ENCODE measurements at regions not wholly inside any gene's neighbourhood (a gene's known extent, or its start where the extent isn't known, plus 50 kb on each side); places are given as distances from the start of the nearest gene placed in this dataset.

DNA sequence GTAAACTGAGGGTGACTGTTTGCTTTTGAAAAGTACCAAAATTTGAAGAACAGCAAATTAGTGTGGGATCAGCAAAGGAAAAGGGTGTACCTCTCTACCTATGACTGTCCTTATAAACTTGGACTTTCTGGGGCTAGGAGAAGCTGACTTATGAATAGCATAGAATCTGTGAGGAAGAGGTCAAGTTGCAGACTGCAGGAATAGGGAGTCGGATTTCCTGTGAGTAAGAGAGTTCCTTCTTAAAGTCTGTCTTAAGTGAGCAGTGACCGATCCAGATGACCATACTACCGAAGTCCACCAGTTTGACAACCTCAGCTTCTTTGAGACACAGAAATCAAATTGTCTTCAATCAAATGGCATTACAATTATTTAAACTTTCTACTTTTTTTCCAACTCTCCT is 708.7 kb downstream of the UTRN start:
- no peak overlapping the region for H3K9ac ChIP-seq (ENCODE audit: low read length)
- H3K27me3 ChIP-seq (ENCODE audit: control insufficient read depth, insufficient read depth, low read length), result no peaks in the 10 kb centered on the region
- no peaks in the 10 kb centered on the region for H3K9me3 ChIP-seq (ENCODE audit: control insufficient read depth, low read length)
- no peaks in the 10 kb centered on the region for H3K36me3 ChIP-seq (ENCODE audit: control insufficient read depth, insufficient read depth, low read length)
- no peaks in the 10 kb centered on the region for H3K4me1 ChIP-seq (ENCODE audit: control insufficient read depth, insufficient read depth, low read length)
- H3K4me3 ChIP-seq (ENCODE audit: low read length), result no peak overlapping the region

DNA sequence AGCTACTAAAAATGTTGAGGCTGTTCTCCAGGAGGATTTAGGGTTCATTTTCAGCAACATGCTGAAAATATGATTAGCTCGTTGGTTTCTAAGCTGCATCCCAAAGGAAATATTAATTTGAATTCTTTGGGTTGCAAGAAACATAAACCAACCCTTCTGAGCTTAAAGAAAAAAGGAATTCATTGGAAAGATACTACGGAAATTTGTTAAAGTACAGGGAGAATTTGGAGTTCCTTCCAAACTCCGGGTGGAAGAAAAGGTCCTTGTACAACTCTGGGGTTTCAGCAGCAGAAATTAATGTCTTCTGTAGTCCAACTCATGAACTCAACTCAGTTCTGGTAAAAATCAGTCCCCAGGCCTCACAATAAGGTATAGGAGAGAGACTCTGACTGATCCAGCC is 712.9 kb downstream of the UTRN start:
- Histone ChIP-seq H3K4me3 (ENCODE audit: low read length) (no peak overlapping the region), H3K9me3 (ENCODE audit: control insufficient read depth, low read length) (no peaks in the 10 kb centered on the region), H3K27me3 (ENCODE audit: control insufficient read depth, insufficient read depth, low read length) (no peaks in the 10 kb centered on the region), H3K9ac (ENCODE audit: low read length) (no peak overlapping the region), H3K36me3 (ENCODE audit: control insufficient read depth, insufficient read depth, low read length) (no peaks in the 10 kb centered on the region), H3K4me1 (ENCODE audit: control insufficient read depth, insufficient read depth, low read length) (no peaks in the 10 kb centered on the region)

DNA sequence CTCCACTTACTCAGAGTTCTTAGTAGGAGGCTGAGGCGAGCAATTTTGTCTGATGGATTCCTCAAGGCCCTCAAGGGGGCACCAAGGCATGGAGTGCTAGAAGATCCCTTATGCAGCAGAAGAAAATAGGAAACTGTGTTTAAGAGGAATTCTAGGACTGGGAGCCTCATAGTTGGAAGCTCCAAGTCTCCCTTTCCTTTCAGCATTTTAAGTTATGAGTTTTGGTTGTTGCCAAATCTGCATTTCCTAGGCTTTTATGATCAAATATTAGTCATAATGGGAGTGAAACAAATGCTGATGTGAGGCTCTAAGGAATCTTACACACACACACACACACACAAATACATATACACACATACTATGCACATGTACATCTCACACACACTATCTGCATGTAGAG is 714.0 kb downstream of the UTRN start:
- Histone ChIP-seq H3K36me3 (ENCODE audit: control insufficient read depth, insufficient read depth, low read length) (no peaks in the 10 kb centered on the region), H3K9ac (ENCODE audit: low read length) (no peak overlapping the region), H3K27me3 (ENCODE audit: control insufficient read depth, insufficient read depth, low read length) (no peaks in the 10 kb centered on the region), H3K9me3 (ENCODE audit: control insufficient read depth, low read length) (no peaks in the 10 kb centered on the region), H3K4me3 (ENCODE audit: low read length) (no peak overlapping the region), H3K4me1 (ENCODE audit: control insufficient read depth, insufficient read depth, low read length) (no peaks in the 10 kb centered on the region)

DNA sequence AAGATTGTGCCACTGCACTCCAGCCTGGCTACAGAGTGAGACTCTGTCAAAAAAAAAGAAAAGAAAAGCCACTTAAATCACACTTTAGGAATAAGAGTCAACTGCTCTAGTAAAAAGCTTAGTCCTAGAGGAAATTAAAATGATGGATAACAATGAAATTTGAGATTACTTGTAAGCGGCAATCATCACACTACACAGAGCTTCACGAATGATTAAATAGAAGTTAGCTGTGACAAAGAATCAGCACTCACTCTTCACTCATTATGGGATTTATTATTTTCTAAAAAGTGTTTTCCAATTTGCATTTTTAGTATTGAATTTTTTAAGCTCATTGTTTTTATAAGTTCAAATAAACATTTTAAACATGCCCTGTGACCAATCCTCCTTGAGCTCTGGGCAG is 718.0 kb downstream of the UTRN start:
- H3K4me3 ChIP-seq (ENCODE audit: low read length), result no peak overlapping the region
- peaks cover 5% of the 10 kb centered on the region for H3K27me3 ChIP-seq (ENCODE audit: control insufficient read depth, insufficient read depth, low read length)
- H3K9ac ChIP-seq (ENCODE audit: low read length), result no peak overlapping the region
- no peaks in the 10 kb centered on the region for H3K36me3 ChIP-seq (ENCODE audit: control insufficient read depth, insufficient read depth, low read length)
- no peaks in the 10 kb centered on the region for H3K9me3 ChIP-seq (ENCODE audit: control insufficient read depth, low read length)
- no peaks in the 10 kb centered on the region for H3K4me1 ChIP-seq (ENCODE audit: control insufficient read depth, insufficient read depth, low read length)

DNA sequence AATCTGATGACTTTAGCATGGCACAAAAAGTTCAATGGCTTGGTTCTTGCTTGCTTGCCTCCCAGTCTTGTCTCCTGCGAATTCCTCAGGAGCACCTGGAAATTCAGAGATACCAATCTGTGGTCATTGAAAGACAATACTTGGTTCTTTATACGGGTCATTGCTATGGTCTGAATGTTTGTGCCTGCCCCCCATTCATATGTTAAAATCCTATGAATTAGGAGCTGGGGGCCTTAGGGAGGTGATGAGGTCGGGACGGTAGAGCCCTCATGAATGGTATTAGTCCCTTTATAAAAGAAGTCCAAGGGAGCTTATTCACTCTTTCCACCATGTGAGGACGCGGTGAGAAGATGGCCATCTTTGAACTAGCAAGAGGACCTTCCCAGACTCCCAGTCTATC is 721.8 kb downstream of the UTRN start:
- Histone ChIP-seq H3K9me3 (ENCODE audit: control insufficient read depth, low read length) (no peaks in the 10 kb centered on the region), H3K4me1 (ENCODE audit: control insufficient read depth, insufficient read depth, low read length) (no peaks in the 10 kb centered on the region), H3K4me3 (ENCODE audit: low read length) (no peak overlapping the region), H3K27me3 (ENCODE audit: control insufficient read depth, insufficient read depth, low read length) (peaks cover 5% of the 10 kb centered on the region), H3K9ac (ENCODE audit: low read length) (no peak overlapping the region), H3K36me3 (ENCODE audit: control insufficient read depth, insufficient read depth, low read length) (no peaks in the 10 kb centered on the region)

DNA sequence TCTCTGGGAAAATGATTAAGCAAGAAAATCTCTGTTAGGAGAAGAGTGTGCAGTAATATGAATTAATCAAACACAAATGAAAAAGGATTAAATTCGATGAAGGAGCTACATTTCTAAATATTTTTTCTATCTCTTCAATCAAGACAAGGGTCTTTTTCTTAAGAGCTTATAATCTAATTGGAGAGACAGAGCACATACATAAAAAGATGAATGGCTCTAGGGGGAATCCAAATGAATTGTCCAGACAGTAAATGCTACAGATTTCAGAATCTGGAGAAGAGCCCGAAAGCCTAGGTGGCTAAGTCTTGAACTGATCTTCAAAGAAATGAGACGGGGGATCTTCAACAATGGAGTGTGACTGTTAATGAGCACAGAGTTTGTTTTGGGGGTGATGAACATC is 723.6 kb downstream of the UTRN start:
- H3K4me1 ChIP-seq (ENCODE audit: control insufficient read depth, insufficient read depth, low read length), result no peaks in the 10 kb centered on the region
- H3K36me3 ChIP-seq (ENCODE audit: control insufficient read depth, insufficient read depth, low read length), result no peaks in the 10 kb centered on the region
- no peaks in the 10 kb centered on the region for H3K9me3 ChIP-seq (ENCODE audit: control insufficient read depth, low read length)
- H3K9ac ChIP-seq (ENCODE audit: low read length), result no peak overlapping the region
- peaks cover 5% of the 10 kb centered on the region for H3K27me3 ChIP-seq (ENCODE audit: control insufficient read depth, insufficient read depth, low read length)
- no peak overlapping the region for H3K4me3 ChIP-seq (ENCODE audit: low read length)

DNA sequence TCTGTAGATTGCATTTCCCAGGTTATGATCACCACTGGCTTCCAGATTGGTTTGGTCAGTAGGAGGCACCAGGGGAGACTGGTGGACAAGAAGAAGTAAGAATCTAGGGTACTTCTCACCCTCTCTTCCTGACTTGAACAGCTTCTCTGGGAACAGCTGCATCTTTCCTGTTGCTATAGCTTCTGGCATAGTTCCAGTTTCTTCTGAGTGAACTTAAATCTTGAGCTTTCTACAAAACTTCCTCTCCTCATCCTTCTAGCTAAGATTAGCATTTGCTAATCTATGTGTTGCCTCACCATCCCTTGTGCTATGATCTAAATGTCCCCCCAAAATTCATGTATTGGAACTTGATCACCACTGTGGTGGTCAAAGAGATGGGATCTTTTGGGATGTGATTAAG is 724.6 kb downstream of the UTRN start:
- no peaks in the 10 kb centered on the region for H3K9me3 ChIP-seq (ENCODE audit: control insufficient read depth, low read length)
- no peak overlapping the region for H3K4me3 ChIP-seq (ENCODE audit: low read length)
- H3K27me3 ChIP-seq (ENCODE audit: control insufficient read depth, insufficient read depth, low read length), result peaks cover 5% of the 10 kb centered on the region
- H3K9ac ChIP-seq (ENCODE audit: low read length), result no peak overlapping the region
- no peaks in the 10 kb centered on the region for H3K36me3 ChIP-seq (ENCODE audit: control insufficient read depth, insufficient read depth, low read length)
- no peaks in the 10 kb centered on the region for H3K4me1 ChIP-seq (ENCODE audit: control insufficient read depth, insufficient read depth, low read length)

DNA sequence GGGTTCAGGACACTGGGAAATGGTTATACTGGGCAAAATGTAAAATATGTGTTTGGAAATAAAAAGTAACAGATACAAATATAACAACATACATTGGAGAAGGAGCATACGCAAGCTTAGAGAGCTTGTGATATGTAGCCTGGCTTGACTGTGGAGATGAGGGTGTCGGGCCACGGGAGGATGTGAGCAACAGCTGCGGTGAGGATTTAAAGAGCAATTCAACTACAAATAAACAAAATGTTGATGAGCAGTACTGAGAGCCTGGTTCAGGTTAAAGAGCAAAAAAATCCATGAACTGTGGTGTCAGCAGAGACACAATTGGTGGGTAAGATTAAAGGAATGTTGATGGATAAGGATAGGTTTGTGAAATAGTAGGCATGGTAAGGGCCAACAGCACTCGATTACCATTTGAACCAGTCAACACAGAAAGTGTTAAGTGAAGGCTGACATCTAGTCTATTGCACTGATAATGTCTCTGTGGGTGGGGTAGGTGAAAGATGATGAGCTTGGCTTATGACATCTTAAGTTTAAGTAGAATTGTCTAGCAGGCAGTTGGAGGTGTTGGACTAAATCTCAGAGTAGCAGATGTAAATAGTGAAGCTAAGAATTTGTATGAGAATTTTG is 723.2 kb downstream of the EPM2A start:
- H3K4me1 ChIP-seq (ENCODE audit: control insufficient read depth, insufficient read depth, low read length), result no peaks in the 10 kb centered on the region
- no peaks in the 10 kb centered on the region for H3K36me3 ChIP-seq (ENCODE audit: control insufficient read depth, insufficient read depth, low read length)
- no peak overlapping the region for H3K4me3 ChIP-seq (ENCODE audit: low read length)
- no peak overlapping the region for H3K9ac ChIP-seq (ENCODE audit: low read length)
- no peaks in the 10 kb centered on the region for H3K27me3 ChIP-seq (ENCODE audit: control insufficient read depth, insufficient read depth, low read length)
- no peaks in the 10 kb centered on the region for H3K9me3 ChIP-seq (ENCODE audit: control insufficient read depth, low read length)

DNA sequence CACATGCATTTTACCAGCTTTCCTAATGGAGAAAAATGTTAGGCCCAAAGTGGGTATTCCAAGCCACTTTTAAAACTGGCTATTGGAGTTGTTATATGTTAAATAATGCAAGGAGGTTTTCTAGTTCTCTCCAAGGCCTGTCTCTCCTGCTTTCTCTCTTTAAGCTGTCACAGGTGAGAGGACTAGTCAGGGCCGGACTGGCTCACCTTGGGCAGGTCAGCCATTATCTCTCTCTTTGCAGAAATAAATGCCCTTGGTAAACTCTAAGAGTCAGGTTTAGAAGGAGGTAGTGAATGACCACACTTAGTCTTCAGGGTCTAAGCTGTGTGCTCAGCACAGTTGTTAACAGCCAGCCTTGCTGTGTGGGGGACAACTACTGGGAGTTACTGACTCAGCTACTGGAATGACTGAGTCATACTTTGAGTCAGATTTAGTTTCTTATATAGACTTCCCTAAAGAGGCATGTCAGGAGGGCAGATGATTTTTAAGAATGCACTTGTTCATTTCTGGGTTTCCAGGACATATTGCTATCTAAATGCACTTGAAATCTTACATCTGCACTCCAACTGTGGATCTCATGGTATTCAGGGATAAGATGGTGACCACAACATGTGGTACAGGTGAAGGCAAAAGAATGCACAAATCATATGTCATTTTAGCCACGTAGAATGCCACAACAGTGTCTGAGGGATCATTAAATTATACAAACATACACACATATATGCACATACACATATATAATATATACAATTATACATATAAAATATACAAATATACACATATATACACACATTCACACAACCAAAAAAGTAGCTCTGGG is 719.4 kb downstream of the EPM2A start:
- no peaks in the 10 kb centered on the region for H3K4me1 ChIP-seq (ENCODE audit: control insufficient read depth, insufficient read depth, low read length)
- H3K9ac ChIP-seq (ENCODE audit: low read length), result no peak overlapping the region
- no peaks in the 10 kb centered on the region for H3K9me3 ChIP-seq (ENCODE audit: control insufficient read depth, low read length)
- no peak overlapping the region for H3K4me3 ChIP-seq (ENCODE audit: low read length)
- no peaks in the 10 kb centered on the region for H3K36me3 ChIP-seq (ENCODE audit: control insufficient read depth, insufficient read depth, low read length)
- no peaks in the 10 kb centered on the region for H3K27me3 ChIP-seq (ENCODE audit: control insufficient read depth, insufficient read depth, low read length)

DNA sequence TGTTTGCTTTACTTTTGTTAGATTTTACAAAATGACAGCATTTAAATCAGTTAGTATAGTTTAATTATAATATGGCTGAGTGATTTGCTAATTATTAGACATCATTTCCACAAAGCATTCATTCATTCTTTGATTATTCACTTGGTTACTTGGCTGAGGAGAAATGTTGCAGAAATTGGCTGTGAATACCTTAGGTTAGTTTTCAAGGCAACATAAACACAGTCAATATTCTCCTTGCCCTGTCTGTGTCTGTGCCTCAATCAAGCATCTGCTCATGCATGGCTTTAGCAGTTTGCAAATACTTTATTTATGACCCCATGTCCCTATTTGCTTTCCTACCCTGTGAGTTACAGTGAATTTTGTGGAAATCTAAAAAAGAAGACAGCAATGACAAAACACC is 718.3 kb downstream of the EPM2A start:
- Histone ChIP-seq H3K27me3 (ENCODE audit: control insufficient read depth, insufficient read depth, low read length) (no peaks in the 10 kb centered on the region), H3K4me3 (ENCODE audit: low read length) (no peak overlapping the region), H3K9me3 (ENCODE audit: control insufficient read depth, low read length) (no peaks in the 10 kb centered on the region), H3K36me3 (ENCODE audit: control insufficient read depth, insufficient read depth, low read length) (no peaks in the 10 kb centered on the region), H3K4me1 (ENCODE audit: control insufficient read depth, insufficient read depth, low read length) (no peaks in the 10 kb centered on the region), H3K9ac (ENCODE audit: low read length) (no peak overlapping the region)

DNA sequence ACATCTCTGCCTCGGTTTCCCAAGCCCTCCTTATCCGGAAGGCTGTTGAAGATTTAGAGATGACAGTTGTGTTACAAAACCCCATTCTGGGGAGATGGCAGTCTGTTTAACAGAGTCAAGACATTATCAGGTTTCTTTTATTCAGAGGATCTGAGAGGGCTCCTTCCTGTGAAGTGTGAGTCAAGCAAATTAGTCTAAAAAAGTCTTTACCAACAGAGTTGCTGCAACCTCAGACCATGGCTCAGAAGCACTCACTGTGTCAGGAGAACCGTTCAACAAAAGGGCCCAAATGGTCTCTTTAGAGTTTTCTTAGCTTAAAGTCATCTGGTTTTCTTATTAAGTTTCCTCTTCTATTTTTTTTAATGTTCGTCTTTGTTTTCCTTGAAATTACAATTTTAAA is 717.8 kb downstream of the EPM2A start:
- no peak overlapping the region for H3K4me3 ChIP-seq (ENCODE audit: low read length)
- H3K36me3 ChIP-seq (ENCODE audit: control insufficient read depth, insufficient read depth, low read length), result no peaks in the 10 kb centered on the region
- H3K27me3 ChIP-seq (ENCODE audit: control insufficient read depth, insufficient read depth, low read length), result no peaks in the 10 kb centered on the region
- H3K9ac ChIP-seq (ENCODE audit: low read length), result no peak overlapping the region
- no peaks in the 10 kb centered on the region for H3K4me1 ChIP-seq (ENCODE audit: control insufficient read depth, insufficient read depth, low read length)
- no peaks in the 10 kb centered on the region for H3K9me3 ChIP-seq (ENCODE audit: control insufficient read depth, low read length)

DNA sequence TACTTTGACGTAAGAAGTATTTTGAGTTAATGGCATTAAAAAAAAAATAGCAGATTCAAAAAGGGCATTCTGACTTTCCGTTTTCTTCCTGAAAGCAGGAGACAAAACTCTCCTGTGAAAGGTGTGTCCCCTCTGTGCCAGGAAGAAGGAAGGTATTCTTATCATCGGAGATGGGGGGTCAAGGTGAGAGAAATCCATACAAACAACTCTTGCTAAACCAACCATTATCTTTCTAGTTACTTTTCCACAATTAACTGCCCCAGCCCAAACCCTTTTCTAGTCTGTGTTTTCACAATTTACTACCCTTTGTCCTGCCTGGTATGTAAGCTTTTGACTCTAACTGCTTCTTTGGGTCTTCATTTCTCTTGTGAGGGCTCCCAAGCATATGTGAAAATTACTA is 717.3 kb downstream of the EPM2A start:
- Histone ChIP-seq H3K9me3 (ENCODE audit: control insufficient read depth, low read length) (no peaks in the 10 kb centered on the region), H3K4me3 (ENCODE audit: low read length) (no peak overlapping the region), H3K4me1 (ENCODE audit: control insufficient read depth, insufficient read depth, low read length) (no peaks in the 10 kb centered on the region), H3K36me3 (ENCODE audit: control insufficient read depth, insufficient read depth, low read length) (no peaks in the 10 kb centered on the region), H3K27me3 (ENCODE audit: control insufficient read depth, insufficient read depth, low read length) (no peaks in the 10 kb centered on the region), H3K9ac (ENCODE audit: low read length) (no peak overlapping the region)

All from mucosa of stomach (tissue), 1 donor.